Caco-2 (cell line): ENCODE measurements at regions not wholly inside any gene's neighbourhood (a gene's known extent, or its start where the extent isn't known, plus 50 kb on each side); places are given as distances from the start of the nearest gene placed in this dataset.

Experiments used
- BruUV-seq: library from RNA; stranded (reverse); fragments of 400-500 nt; replicated peaks from 2 replicates; lab custom pipeline; 2021; lab: Mats Ljungman, UMichigan
- CTCF ChIA-PET: fragments of 300-600 bp; sonication (Branson Sonifier 250); formaldehyde crosslinking; loops from one replicate; lab custom pipeline; 2022; ENCODE audit warnings: antibody characterized with exemption; lab: Charles Lee
- POLR2A ChIA-PET: fragments of 300-600 bp; sonication (Branson Sonifier 250); formaldehyde crosslinking; loops from one replicate; lab custom pipeline; 2022; ENCODE audit warnings: antibody characterized with exemption; lab: Charles Lee
- DNase-seq, 2 experiments: peaks; one replicate each; pipeline versions ENCODE4 v3.0.0 to v3.0.0-alpha.2; 2020 to 2022
- H3K27me3 ChIP-seq: replicated peaks from 2 replicates; pipeline ENCODE4 v1.6.0; 2011; ENCODE audit warnings: low read length; ENCODE audit not compliant: control insufficient read depth, insufficient read depth
- H3K36me3 ChIP-seq: 2 replicates; pipeline ENCODE4 v1.5.1; 2011; ENCODE audit warnings: low read length; ENCODE audit not compliant: control insufficient read depth, insufficient read depth
- H3K4me1 ChIP-seq: fragments of 250-450 bp; sonication (Bioruptor Pico); 2 replicates; pipeline ENCODE4 v1.5.1; 2020; ENCODE audit warnings: mild to moderate bottlenecking
- H3K4me3 ChIP-seq: 2 replicates; pipeline ENCODE4 v1.5.1; 2011; ENCODE audit warnings: low read depth, mild to moderate bottlenecking, control low read depth, low read length
- H3K9me3 ChIP-seq: fragments of 250-450 bp; sonication (Bioruptor Pico); 2 replicates; pipeline ENCODE4 v1.5.1; 2020; ENCODE audit warnings: mild to moderate bottlenecking, moderate library complexity
- H3K27ac Mint-ChIP-seq: one replicate; pipeline ENCODE4 v1.8.0; 2022; ENCODE audit warnings: mixed read lengths; ENCODE audit not compliant: unreplicated experiment
- H3K27me3 Mint-ChIP-seq: one replicate; pipeline ENCODE4 v1.8.0; 2022; ENCODE audit warnings: mixed read lengths; ENCODE audit not compliant: insufficient read depth, unreplicated experiment
- H3K36me3 Mint-ChIP-seq: one replicate; pipeline ENCODE4 v1.8.0; 2022; ENCODE audit warnings: mild to moderate bottlenecking, mixed read lengths; ENCODE audit not compliant: insufficient read depth, unreplicated experiment
- H3K4me1 Mint-ChIP-seq: one replicate; pipeline ENCODE4 v1.8.0; 2022; ENCODE audit warnings: low read depth, mixed read lengths; ENCODE audit not compliant: unreplicated experiment
- H3K4me3 Mint-ChIP-seq: one replicate; pipeline ENCODE4 v1.8.0; 2022; ENCODE audit warnings: mild to moderate bottlenecking, moderate library complexity, mixed read lengths; ENCODE audit not compliant: unreplicated experiment
- H3K9me3 Mint-ChIP-seq: one replicate; pipeline ENCODE4 v1.8.0; 2022; ENCODE audit warnings: mixed read lengths; ENCODE audit not compliant: unreplicated experiment
- intact Hi-C: fragments of 100-400 bp; cut with micrococcal nuclease; formaldehyde crosslinking; loops from one replicate; pipeline ENCODE4 v1.10.0; 2022; ENCODE audit not compliant: unreplicated experiment
- TF ChIP-seq, protein P1 (sequence below), 2 experiments: fragments of 200-600 bp in 1 of 2; IDR thresholded peaks; 1 replicate in 1 of 2; 2 replicates in 1 of 2; pipeline versions ENCODE4 v1.5.1 to v1.8.0; 2011 to 2022; ENCODE audit warnings: antibody characterized with exemption in 1 of 2, control low read depth in 1 of 2, inconsistent platforms in 1 of 2, low read depth in 1 of 2, low read length in 1 of 2, mild to moderate bottlenecking in 1 of 2, moderate library complexity in 1 of 2; ENCODE audit not compliant: insufficient read depth in 1 of 2, severe bottlenecking in 1 of 2, unreplicated experiment in 1 of 2

GRCh38 chr10:52434734-52435133 is 120.7 kb downstream of the DKK1 start:
- no TSS peak for BruUV-seq
- ChIA-PET CTCF (interaction anchor here (0.6 to 0.7 kb wide), 2 partner anchors 64 to 211 kb away, joined by 3 to 7 read pairs; no protein-coding TSS in a partner anchor), POLR2A (no interaction called here)
- Mint-ChIP-seq H3K36me3 (peaks cover 6% of the 10 kb centered on the region), H3K9me3 (peaks cover 32% of the 10 kb centered on the region), H3K4me3 (no peak overlapping the region), H3K4me1 (peaks cover 27% of the 10 kb centered on the region), H3K27me3 (no peaks in the 10 kb centered on the region), H3K27ac (no peak overlapping the region)
- Histone ChIP-seq H3K4me1 (peaks cover 23% of the 10 kb centered on the region), H3K4me3 (no peak overlapping the region), H3K9me3 (no peaks in the 10 kb centered on the region), H3K36me3 (no peaks in the 10 kb centered on the region), H3K27me3 (no peaks in the 10 kb centered on the region)
- TF ChIP-seq, protein P1, sequence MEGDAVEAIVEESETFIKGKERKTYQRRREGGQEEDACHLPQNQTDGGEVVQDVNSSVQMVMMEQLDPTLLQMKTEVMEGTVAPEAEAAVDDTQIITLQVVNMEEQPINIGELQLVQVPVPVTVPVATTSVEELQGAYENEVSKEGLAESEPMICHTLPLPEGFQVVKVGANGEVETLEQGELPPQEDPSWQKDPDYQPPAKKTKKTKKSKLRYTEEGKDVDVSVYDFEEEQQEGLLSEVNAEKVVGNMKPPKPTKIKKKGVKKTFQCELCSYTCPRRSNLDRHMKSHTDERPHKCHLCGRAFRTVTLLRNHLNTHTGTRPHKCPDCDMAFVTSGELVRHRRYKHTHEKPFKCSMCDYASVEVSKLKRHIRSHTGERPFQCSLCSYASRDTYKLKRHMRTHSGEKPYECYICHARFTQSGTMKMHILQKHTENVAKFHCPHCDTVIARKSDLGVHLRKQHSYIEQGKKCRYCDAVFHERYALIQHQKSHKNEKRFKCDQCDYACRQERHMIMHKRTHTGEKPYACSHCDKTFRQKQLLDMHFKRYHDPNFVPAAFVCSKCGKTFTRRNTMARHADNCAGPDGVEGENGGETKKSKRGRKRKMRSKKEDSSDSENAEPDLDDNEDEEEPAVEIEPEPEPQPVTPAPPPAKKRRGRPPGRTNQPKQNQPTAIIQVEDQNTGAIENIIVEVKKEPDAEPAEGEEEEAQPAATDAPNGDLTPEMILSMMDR (IDR thresholded peaks at IDR 0.05; ENCODE audit: insufficient read depth in 1 of 2, low read depth in 1 of 2, low read length in 1 of 2, severe bottlenecking in 1 of 2, unreplicated experiment in 1 of 2), result no peak
- intact Hi-C loops, result no loop called here
- no peak for DNase-seq

DNA sequence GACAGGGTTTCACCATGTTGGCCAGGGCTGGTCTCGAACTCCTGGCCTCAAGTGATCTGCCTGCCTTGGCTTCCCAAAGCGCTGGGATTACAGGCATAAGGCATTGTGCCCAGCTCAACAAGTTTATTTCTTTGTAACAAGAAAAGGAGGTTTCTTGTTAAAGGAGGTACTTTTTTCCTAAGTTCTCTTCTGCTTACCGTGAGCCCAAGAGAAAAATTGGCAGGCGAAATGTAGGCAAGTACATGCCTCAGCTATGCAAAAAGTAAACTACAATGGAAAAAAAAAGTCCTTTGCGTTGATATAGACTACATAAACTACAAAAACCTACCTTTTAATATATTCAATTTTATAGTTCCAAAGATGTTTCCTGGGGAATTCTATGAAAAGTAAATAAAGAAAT is 122.6 kb downstream of the DKK1 start:
- POLR2A ChIA-PET, result no interaction called here

GRCh38 chr10:52437205-52437646 is 123.1 kb downstream of the DKK1 start:
- H3K4me1 ChIP-seq, result peaks cover 27% of the 10 kb centered on the region
- Mint-ChIP-seq H3K9me3 (peaks cover 32% of the 10 kb centered on the region), H3K27me3 (no peaks in the 10 kb centered on the region), H3K27ac (no peak overlapping the region), H3K4me1 (peaks cover 32% of the 10 kb centered on the region), H3K36me3 (peaks cover 12% of the 10 kb centered on the region), H3K4me3 (no peak overlapping the region)
- no peaks in the 10 kb centered on the region for H3K27me3 ChIP-seq
- H3K9me3 ChIP-seq, result no peaks in the 10 kb centered on the region
- POLR2A ChIA-PET, result no interaction called here
- BruUV-seq, result no TSS peak
- intact Hi-C loops, result no loop called here
- H3K4me3 ChIP-seq, result no peak overlapping the region
- CTCF ChIA-PET, result no interaction called here
- no peaks in the 10 kb centered on the region for H3K36me3 ChIP-seq
- DNase-seq, result no peak
- TF ChIP-seq, protein P1 (IDR thresholded peaks at IDR 0.05; ENCODE audit: insufficient read depth in 1 of 2, low read depth in 1 of 2, low read length in 1 of 2, severe bottlenecking in 1 of 2, unreplicated experiment in 1 of 2), result no peak

More for the DNA sequence above, 122.6 kb downstream of the DKK1 start:
- no TSS peak for BruUV-seq
- Mint-ChIP-seq H3K4me1 (peaks cover 32% of the 10 kb centered on the region), H3K4me3 (no peak overlapping the region), H3K36me3 (peaks cover 12% of the 10 kb centered on the region), H3K27me3 (no peaks in the 10 kb centered on the region), H3K9me3 (peaks cover 37% of the 10 kb centered on the region), H3K27ac (no peak overlapping the region)
- H3K4me1 ChIP-seq, result peaks cover 24% of the 10 kb centered on the region
- H3K4me3 ChIP-seq, result no peak overlapping the region
- intact Hi-C loops, result no loop called here
- no peaks in the 10 kb centered on the region for H3K36me3 ChIP-seq
- no peaks in the 10 kb centered on the region for H3K9me3 ChIP-seq
- TF ChIP-seq, protein P1 (IDR thresholded peaks at IDR 0.05; ENCODE audit: insufficient read depth in 1 of 2, low read depth in 1 of 2, low read length in 1 of 2, severe bottlenecking in 1 of 2, unreplicated experiment in 1 of 2), result no peak
- CTCF ChIA-PET, result interaction anchor here (0.6 kb wide), 1 partner anchor 60 kb away, joined by 4 read pairs; no protein-coding TSS in a partner anchor
- no peak for DNase-seq
- H3K27me3 ChIP-seq, result no peaks in the 10 kb centered on the region
